ENCODE measurements at regions not wholly inside any gene's neighbourhood (a gene's known extent, or its start where the extent isn't known, plus 50 kb on each side); places are given as distances from the start of the nearest gene placed in this dataset.

GRCh38 chr9:102273952-102274351, 535.5 kb upstream of the GRIN3A start:
- TF ChIP-seq CTCF (conservative IDR thresholded peaks at IDR 0.05) (no peak), ZFX (IDR thresholded peaks at IDR 0.05) (no peak)

Measured in C4-2B (cell line).